ENCODE measurements at regions not wholly inside any gene's neighbourhood (a gene's known extent, or its start where the extent isn't known, plus 50 kb on each side); places are given as distances from the start of the nearest gene placed in this dataset.
"Not testable (repeated sequence)": the region's sequence is repeated elsewhere in the genome, so short reads cannot be mapped to it uniquely, and the experiment has no call there.

- no peak for DNase-seq
Observed at GRCh38 chr4:173685831-173686210, 155.8 kb upstream of the HAND2 start.

DNA sequence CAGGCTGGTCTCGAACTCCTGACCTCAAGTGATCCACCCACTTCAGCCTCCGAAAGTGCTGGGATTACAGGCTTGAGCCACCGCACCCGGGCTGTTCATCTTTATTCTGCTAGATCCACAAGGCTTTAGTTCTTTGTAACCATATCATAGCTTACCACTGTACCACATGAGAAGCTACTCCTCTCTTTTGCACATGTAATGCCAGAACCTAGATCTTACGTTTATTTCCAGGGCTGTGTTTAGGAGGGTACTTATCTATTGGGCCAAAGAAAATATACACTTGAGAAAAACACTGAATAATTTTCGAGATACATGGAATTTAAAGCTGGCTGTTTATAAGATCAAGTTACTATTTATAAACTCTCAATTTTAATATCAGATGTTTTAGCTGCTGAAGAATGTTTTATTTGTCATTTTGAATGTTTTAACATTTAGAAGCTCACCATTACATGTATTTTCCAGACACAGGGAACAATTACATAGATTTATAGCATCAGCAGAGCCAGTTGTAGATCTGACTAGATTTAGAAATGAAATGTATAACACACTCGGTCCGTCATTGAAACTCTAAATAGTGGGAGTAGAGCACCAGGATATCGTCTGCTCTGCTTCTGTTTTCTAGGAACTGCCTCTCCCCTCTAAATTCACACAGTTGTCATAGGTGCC lies 155.3 kb upstream of the HAND2 start:
- DNase-seq = no peak

DNA sequence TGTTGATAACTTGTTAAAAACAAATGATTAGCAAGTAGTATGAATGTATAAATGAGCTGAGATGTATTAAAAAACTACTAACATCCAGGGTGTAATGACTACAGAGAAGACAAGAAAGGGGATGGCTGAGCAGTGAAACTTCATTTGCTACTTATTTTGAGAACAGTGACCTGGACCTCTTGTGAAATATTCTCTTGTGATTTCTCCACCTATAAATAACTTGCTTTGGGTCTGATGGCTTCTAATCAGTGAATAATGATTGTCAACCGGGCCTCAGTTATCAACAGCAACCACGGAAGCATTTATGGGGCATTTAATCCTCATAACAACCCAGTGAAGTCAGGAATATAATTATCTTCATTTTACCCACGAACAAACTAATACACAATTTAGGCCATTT lies 154.2 kb upstream of the HAND2 start:
- DNase-seq = no peak

DNA sequence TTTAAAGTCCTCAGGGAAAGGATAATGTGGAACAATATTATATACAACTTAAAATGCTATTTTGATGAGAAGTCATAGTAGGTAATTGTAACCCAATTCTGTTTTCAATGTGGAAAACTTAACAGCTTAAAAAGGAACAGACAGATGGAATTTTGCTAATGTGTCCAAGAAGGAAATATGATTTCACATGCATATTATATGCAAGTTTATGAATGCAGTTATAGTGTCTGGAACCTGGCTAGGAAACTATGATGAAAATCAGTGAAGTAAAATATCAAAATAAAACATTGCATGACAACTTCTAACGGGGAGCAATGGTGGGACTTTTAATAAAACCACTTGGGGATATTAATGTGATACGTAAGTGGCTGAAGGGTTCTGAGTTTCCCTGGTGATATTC lies 152.6 kb upstream of the HAND2 start:
- no peak for DNase-seq

DNA sequence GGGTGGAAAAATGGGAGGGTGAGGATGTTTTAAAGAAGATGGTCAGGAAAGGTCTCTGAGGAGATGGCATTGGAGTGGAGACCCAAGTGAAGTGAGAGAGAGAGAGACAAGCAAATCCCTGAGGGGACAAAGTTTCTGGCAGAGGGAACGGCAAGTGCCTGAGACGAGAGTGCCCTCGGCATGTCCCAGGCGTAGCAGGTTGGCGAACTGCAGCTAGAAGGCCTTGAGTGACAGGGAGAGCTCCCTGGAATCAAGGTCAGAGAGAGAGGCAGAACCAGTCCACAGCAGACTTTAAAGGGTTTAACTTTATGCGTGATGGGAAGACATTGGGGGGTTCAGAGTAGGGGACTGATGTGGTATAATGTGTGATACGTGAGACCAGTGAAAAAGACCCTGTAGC lies 150.2 kb upstream of the HAND2 start:
- DNase-seq = no peak

DNA sequence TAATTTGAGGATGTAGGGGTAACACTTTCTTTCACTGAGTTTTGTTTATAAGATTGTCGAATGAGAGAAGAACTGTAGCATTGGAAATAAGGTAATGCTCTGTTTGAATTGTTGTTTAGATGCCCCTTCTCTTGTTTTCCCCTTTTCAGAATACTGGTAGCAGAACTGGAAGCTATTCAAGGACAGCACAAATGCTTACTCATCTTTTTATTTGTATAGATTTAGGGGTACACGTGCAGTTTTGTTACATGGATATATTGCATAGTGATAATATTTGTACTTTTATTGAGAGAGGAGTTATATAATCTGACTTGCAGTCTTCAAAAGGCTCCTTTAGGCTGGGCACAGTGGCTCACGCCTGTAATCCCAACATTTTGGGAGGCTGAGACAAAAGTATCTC lies 145.4 kb upstream of the HAND2 start:
- no peak for DNase-seq

DNA sequence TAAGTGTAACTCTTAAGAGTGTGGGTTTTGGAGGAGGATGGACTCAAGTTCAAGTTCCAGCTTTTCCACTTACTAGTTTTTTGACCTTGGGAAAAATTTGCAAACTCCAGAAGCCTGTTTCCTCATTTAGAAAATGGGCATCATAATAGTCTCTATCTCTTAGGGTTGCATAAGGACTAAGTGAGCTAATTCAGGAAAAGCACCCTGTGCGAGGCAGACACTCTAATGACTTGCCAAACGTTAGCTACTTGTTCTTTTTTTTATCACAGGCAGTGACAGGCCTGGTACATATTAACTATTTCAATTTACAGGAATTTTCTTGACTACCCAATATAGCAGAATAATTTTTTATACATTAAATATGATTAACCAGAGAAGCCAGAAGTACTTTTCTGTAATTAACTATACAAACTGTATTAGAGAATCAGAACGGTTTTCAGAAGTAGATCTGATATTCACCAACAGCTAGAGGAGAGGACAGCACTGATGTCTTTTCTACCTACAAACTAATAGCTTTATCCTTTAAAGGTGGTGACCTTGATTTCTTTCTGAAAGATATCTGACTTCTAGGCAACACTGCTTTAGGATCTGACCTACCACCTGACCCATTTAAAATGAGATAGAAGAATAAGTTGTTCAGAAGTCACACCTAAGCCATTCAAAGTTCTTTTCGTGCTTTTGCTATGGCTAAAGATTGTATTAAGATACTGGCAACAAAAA lies 139.6 kb upstream of the HAND2 start:
- DNase-seq = no peak

DNA sequence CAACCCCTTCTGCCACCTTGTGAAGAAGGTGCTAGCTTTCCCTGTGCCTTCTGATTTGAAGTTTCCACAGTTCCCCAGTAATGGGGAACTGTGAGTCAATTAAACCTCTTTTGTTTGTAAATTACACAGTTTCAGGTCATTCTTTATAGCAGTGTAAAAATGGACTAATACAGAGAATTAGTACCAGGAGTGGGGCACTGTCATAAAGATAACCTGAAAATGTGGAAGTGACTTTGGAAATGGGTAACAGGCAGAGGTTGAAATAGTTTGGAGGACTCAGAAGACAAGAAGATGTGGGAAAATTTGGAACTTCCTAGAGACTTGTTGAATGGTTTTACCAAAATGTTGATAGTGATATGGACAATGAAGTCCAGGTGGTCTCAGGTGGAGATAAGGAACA lies 131.0 kb upstream of the HAND2 start:
- no peak for DNase-seq

DNA sequence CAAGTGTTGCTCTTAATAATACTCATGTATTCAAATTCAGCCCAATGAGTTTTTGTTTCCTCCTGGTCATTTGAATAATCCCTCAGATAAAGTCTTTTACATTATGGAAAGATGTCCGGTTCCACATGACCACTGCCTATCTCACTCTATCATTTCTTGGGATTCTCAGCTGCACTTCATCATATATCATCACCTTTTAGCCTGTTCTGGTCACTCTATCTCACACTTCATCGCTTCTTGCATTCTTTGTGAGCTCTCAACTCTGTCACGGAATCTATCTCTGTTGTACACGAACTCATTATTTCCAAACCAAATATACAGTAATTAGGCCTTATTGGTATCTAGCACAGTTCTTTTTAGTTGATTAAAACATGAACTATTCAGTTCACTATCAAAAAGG lies 126.9 kb upstream of the HAND2 start:
- no peak for DNase-seq

DNA sequence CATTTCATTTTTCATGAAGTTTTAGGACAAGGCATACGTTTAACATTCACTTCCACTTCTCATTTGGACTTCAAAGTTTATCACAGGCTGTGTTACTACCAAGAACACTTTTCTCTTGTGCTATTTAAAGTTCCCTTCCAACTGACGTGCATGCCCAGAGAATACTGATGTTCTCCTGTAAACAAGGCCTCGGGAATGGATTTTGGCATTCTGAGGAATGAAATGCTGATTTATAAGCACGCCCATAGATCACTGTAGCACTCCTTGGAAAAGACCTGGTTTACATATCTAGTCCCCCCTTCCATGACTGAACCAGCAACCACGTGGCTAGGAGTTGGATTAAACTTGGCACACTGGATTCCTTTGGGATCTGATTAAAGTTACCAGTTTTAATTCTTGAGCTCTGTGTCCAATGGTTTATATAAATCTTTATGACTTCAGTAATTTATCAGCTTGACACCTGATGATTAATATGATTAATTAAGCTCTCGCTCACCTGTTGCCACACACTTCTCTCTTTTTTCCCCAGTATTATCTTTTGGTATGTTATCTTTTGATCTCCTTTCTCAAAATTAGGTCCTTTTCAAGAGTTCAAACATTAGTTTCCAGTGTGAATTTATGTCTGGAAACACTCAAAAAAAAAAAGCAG lies 122.4 kb upstream of the HAND2 start:
- DNase-seq = no peak

GRCh38 chr4:173651651-173652282 lies 121.7 kb upstream of the HAND2 start:
- DNase-seq = no peak

- no peak for DNase-seq
Observed at GRCh38 chr4:173647902-173648301, 117.9 kb upstream of the HAND2 start.

DNA sequence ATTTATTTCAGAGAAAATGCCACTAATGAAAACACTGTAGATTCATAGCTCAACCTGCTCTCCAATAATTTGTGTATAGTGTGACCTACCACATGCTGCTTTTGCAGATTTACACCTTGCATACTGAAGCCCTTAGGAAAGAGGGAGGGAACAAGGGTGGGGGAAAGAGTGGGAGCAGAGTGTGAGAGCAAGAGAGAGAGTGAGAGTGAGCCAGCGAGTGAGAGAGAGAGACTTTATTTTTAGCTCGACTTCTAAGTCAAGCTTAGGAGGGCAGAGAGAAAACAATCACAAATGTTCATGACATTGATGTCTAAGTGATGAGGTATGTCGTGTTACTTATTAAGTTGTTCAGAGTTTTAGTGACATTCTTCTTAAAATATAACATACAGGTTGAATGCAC lies 112.5 kb upstream of the HAND2 start:
- no peak for DNase-seq

DNA sequence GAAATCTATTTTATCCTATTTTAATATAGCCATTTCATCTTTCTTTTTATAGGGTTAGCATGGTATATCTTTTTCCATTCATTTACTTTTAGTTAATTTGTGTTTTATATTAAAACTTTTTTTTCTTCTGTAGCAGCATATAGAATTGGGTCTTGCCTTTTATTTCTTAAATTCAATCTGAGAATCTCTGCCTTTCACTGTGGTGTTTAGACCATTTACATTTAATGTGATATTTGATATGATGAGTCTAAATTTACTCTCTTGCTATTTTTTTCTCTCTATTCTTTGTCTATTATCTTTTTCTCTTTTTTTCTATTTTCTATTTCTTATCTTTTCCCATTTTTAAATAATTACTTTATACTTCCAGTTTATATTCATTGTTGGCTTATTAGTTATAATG lies 105.4 kb upstream of the HAND2 start:
- DNase-seq = no peak

DNA sequence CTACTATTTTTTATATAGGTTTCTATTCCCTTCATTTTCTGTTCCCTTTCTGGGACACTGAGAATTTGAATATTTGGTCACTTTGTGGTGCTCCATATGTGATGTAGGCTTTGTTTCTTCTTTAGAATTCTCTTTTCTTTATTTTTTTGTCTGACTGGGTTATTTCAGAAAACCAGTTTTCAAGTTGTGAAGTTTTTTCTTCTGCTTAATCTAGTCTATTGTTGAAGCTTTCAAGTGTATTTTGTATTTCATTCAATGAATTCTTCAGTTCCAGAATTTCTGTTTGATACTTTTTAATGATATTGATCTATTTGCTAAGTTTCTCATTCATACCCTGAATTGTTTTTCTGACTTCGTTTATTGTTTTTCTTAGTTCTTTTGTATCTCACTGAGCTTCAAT lies 96.2 kb upstream of the HAND2 start:
- no peak for DNase-seq

- DNase-seq = not testable (repeated sequence)
Observed at GRCh38 chr4:173618648-173619047, 88.6 kb upstream of the HAND2 start.

GRCh38 chr4:173609158-173609557 lies 79.1 kb upstream of the HAND2 start:
- no peak for DNase-seq

GRCh38 chr4:173608632-173609031 lies 78.6 kb upstream of the HAND2 start:
- not testable (repeated sequence) for DNase-seq

- DNase-seq = no peak
Observed at GRCh38 chr4:173591760-173592159, 61.7 kb upstream of the HAND2 start.

- no peak for DNase-seq
Observed at GRCh38 chr4:173590697-173591096, 60.7 kb upstream of the HAND2 start.

DNA sequence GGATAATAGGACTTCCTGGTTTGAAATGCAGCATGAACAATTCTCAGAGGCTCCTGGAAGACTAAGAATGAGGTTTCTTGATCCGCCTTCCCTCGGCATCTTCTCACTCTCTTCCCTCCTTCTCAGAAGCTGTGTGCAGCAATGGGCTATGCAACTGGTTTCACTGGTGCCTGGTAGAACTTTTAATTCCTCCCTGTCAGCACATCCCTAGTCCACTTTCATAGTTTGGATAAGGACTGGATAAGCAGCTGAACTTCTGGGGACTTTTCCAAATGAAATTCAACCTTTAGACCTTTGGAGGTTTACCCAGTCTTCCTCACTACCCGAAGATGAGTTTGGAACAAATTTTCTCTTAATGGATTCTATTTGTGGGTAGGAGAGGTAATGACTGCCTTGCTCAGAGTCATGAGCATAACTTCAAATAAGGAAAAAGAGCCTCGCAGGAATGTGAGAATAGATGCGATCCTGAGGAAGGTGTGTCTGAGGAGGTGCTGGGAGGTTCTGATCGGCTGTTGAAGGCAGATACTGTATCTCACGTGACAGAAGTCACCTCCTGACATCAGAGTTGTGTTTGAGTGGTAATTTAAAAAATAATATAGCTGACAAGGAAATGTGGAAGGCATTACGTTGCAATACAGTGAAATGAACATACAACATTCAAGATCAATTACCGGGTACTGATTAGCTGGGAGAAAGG lies 56.0 kb upstream of the HAND2 start:
- no peak for DNase-seq

DNA sequence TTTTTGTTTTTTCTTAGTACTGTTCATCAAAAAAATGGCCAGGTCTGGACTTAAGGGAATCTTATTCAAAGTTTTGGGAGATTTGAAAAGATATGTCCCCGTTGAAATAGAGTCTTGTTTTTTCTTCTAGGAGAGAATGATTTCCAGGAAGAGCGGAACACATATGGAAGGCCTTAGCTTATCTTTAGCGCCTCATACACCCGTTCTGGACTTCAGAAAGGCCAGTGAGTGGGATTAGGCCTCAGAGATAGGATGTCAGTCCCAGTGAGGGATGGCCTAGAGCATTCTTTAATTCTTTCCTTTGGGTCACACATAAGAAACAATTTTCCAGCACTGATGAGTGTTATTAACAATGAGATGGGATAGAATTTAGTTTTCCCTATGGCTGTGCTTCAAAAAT lies 54.5 kb upstream of the HAND2 start:
- DNase-seq = no peak
